PC-9 (cell line): ENCODE measurements at regions not wholly inside any gene's neighbourhood (a gene's known extent, or its start where the extent isn't known, plus 50 kb on each side); places are given as distances from the start of the nearest gene placed in this dataset.

ENCODE experiments used
- CTCF ChIP-seq: fragments of 200-600 bp; sonication (generic); conservative IDR thresholded peaks from 2 replicates; pipeline ENCODE4 v1.6.1; 2017; ENCODE audit warnings: mixed run types, antibody characterized with exemption, mild to moderate bottlenecking, moderate library complexity
- EZH2 ChIP-seq: fragments of 200-600 bp; sonication (generic); IDR thresholded peaks from 2 replicates; pipeline ENCODE4 v1.8.0; 2017; ENCODE audit warnings: antibody characterized with exemption, low read depth

GRCh38 chr4:175339100-175339707 lies 421.0 kb downstream of the ADAM29 start:
- TF ChIP-seq CTCF (no peak), EZH2 (no peak)
